Lung microvascular endothelial cell (primary cell): ENCODE measurements at regions not wholly inside any gene's neighbourhood (a gene's known extent, or its start where the extent isn't known, plus 50 kb on each side); places are given as distances from the start of the nearest gene placed in this dataset.
"Not testable (repeated sequence)": the region's sequence is repeated elsewhere in the genome, so short reads cannot be mapped to it uniquely, and the experiment has no call there.

Source experiments
- DNase-seq, 2 donors: peaks; one replicate each; pipeline versions ENCODE4 v3.0.0 to v3.0.0-alpha.2; 2010; ENCODE audit warnings: low read depth in 2 of 2

DNA sequence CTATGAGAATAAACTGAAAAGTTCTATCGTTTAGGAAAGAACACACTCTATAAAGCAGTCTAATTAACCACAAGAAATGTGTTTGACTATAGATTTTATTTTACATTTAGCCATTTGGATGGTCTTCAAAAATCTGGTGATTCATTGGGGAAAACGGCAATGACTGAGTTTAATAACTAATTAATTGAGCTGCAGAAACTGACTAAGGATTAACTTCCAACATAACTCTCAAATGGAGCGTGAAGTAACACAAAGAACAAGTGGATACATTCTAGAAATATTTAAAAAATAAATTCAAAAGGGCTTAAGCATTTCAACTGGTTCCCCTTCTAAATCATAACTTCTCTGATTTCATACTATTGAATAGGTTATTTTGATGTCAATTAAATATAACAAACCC, 1582.4 kb downstream of the PCDH18 start:
- no peak for DNase-seq

DNA sequence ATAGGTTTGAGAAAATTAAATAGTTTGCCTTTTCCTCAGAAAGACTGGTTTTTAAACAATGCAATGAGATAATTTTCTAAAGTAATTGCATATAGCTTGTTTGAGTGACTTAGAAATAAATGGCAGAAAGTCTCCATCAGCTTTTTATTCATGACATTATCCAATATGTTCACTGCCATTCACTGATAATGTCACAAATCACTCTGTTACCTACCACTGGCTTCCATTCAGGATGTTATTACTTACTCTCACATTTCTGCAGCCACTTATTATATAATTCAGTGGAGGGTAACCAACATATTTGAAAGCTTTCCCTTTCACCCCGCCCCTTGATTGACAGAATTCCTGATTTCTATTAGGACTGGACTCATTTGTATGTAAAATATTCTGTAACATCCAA, 1583.5 kb downstream of the PCDH18 start:
- no peak for DNase-seq

DNA sequence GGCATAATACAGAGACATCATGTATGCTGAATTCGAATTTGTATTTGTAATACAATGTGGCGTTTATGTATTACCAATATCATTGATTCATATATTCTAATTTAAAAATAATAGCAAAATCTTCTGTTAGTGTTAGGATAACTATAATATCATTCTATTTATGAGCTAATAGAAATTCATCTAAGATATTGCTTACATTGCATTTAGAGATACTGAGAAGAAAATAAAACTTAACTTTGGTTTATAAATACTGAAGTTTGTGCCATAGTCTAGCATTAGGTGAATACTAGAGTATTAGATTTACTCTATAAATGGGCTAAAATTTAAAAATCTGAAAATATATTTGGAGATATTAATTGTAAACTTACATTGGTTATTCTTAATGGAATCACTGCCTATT, 1590.6 kb downstream of the PCDH18 start:
- no peak for DNase-seq

DNA sequence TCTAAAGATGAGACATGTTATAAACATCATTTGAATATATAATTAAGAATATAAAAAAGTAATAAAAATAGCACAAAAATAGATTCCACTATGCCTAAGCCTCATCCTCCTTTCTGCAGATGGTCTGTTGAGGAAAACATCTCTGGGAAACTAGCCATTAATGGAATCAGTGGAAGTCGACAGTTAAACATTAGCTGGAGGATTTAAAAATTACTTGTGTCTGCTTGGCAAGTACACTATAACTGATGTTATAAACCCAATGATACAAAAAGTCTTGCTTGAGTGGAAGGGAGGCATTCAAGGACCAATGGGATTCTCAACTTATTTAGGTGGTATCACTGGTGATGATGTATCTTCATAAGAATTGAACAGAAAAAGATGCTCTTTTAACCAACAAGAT, 1598.3 kb downstream of the PCDH18 start:
- no peak for DNase-seq

GRCh38 chr4:135927651-135928050, 1604.6 kb downstream of the PCDH18 start:
- DNase-seq: no peak

DNA sequence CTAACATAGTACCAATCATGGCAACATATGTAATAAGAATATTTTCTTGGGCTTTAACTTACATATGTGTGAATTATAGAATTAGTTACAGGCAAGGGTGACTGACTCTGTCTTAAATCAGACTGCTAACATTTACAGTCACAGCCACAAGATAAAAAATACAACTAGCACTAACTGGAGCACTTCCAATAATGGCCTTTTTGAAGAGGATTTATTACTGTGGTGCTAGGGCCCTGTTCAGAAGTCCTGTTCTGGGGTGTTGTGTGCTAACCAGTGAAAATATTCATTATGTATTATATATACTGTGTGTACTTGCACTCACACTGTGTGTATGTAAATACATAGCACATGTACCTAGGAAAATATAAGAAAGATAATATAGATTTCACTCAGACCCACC, 1611.2 kb downstream of the PCDH18 start:
- no peak for DNase-seq

GRCh38 chr4:135917011-135917410, 1615.3 kb downstream of the PCDH18 start:
- no peak for DNase-seq

DNA sequence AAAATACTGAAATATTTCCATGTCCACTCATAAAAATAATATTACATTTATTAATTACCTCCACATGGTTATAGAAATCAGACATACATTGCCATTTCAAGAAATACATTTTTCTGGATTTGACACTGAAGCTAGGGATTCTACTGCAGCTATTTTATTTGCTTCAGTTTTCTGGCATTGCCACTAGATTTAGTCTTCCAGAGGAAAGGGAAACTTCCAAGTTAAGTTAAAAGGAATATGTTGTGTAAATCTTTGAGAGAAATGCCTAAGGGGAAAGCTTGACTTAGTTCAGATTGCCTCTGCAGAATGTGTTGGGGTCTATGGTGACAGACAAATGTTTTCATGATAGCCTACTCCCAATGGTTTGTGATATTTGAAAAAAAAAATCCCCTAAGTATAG, 1631.3 kb downstream of the PCDH18 start:
- DNase-seq: no peak

DNA sequence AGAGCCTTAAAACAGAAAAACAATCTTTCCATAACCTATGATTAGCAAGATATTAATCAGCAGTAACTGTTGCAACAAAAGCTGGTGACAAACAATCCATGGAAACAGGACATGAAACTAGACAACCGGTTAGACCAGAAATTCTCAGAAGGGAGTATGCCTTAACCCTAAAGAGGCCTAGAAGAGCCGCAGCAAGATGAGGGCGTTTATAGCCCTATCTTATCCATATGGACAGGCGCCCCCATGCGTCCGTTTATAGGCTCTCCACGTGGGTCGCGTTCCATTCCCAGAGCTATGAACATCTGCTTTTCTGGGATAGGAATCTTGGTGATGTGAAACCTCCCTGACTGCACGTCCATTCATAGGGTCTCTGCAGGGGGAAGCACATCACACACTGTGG, 1662.7 kb upstream of the PABPC4L start:
- DNase-seq: not testable (repeated sequence)

DNA sequence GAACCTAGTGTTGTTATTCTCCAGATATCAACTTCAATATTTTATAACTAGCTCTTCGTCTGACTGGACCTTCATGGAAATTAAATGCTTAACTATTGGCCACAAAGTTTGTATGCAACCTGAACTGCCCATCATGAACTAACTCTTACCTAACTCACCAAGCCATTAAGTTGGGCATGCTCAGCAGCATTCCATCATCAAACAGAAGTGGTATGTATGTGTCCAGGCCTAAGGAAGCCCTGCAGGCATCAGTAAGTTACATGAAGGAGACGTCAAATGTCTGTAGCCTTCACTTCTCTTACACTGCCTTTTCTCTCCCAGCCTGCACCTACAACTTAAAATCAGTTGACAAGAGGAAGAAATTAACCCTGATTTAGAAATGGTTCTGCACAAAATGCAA, 1639.2 kb upstream of the PABPC4L start:
- no peak for DNase-seq

DNA sequence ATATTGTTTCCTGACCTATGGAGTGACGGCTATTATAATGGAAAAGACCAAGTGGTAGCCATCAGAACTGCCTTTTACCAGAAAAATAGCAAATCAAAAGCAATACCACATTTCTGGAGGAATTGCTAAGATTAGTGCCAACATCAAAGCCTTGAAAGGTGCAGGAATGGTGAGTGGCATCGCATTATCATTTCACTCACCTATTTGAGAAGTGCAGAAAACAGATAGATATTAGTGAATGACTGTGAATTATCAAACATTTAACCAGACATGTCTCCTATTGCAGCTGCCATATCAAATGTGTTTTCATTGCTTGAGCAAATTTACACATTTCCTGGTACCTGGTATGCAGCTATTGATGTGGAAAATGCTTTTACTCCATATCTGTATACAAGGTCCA, 1638.1 kb upstream of the PABPC4L start:
- no peak for DNase-seq

- DNase-seq: no peak
Observed at GRCh38 chr4:135838889-135839288, 1637.3 kb upstream of the PABPC4L start.

DNA sequence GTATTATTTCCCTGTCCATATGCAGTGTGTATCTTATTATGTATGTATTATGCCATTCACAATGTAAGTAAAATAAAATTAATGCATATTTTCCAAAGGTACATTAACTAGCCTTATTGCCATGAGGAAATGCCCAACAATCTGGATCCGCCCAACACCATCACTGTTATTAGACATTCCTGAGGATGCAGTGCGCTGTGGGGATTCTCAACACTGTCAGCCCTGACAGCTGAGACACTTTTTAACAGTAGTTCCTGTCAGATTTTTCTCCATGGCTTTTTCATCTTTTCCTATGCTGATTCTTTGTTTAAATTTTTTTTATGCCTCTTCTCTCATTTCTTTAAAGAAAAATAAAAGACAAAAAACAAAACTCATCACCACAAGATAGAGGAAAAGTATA, 1632.9 kb upstream of the PABPC4L start:
- DNase-seq: no peak

GRCh38 chr4:135833529-135833928, 1631.9 kb upstream of the PABPC4L start:
- no peak for DNase-seq

DNA sequence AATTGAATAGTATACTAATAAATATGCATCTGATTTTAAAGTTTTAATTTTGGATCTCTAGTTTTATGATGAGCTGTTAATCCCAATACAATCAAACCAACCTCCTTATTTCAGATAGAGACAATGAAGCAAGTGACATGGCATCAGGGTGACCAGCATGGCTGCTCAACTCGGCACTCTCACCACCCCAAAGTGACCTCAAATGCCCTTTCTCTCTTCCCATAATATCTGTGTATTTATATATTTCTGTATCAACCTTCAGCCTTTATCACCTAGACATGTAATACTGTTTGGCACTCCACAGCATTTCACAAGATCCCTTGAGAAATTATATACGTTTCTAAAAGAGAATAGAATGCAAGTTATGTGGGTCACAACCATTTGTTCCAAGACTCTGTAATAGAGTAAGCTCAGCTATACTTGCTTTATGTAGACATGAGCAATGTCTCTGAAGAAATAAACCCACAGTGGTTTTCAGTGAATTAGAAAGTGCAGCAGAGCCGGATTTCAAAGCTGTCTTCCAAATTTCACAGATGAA, 1623.2 kb upstream of the PABPC4L start:
- DNase-seq: no peak

DNA sequence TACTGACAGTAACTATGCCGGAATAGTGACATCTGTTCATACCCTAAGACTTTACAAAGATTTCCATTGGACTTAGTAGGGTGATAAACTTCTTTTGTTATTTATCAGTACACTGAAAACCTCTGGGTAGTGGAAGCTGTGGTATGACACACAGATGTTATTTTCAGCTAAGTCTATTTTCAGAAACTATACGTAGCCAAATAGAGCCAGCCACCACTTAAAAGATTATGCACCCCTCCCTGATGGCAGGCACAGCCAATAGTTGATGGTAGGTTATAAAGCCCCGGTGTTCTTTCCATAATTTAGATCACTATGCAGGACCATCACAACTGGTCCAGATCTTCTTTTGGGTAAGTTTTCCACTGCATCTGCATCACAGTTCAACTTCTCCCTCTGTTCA, 1603.2 kb upstream of the PABPC4L start:
- no peak for DNase-seq

DNA sequence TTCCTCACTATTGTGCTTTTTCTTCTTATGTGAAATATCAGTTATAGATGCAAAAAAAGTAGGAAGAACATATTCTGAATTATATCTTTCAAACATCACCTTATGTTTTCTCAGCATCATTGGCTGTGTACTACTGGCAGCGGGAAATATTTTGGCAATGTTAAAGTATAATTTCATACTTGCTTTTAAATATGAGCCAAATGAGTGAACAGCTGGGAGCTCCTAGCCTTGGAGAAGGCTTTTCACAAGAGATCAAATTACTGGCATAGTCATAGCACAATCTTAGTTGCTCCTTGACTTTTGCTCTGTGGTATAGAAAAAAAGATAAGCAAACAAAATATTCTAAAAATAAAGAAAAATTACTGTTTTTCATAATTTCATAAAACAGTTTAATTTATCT, 1575.8 kb upstream of the PABPC4L start:
- DNase-seq: no peak

DNA sequence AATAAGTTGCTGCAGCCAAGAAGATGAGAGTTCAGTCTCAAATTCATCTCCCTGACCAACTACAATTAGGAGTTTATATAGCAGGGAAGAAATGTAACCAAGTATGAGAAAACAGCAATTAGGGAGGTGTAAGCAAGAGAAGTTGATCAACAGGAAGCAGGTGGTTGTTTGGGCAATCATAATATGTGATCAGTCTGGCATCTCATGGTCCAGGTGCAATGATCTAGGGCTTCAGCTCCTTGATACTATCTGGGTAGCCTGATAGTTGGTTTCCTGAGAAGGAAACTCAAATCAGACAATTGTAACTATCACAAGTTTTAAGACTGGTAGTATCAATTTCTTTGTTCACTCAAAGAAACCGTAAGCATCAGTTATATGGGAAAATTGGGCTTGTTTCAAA, 1574.3 kb upstream of the PABPC4L start:
- DNase-seq: no peak

- DNase-seq: no peak
Observed at GRCh38 chr4:135770505-135770904, 1568.9 kb upstream of the PABPC4L start.

DNA sequence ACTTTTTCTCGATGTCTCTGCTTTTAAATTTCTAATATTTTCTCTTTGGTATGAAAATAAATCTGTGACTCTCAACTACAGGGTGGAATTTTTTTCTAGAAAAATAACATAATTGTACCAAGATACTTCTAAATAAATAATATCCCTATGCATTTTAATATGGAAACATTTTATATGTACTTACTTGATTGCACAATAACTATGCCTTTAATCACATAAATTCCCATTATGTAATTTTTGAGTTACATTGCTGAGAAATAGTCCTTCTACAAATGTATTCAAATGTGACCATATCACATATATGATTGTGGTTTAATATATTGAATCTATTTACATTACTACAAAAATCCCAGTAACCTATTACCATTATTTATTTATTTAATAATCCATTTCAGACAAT, 1543.3 kb upstream of the PABPC4L start:
- no peak for DNase-seq

DNA sequence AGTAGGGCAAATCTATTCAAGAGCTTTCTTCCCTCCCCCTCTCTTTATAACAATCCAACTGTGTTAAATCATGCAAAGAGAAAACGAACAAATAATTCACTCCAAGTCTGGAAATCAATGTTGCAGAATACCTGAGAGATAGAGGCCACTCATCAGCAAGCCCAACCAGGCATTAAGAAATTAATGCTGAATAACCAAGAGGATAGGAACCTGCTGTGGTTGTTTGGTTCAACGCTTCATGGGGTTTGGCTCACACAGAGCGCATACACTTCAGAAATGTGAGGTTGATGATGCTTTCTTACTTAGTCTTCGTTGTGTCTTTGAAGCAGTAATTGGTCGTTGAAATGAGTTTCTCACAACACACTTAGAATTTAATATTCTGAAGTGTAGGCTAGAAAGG, 1540.0 kb upstream of the PABPC4L start:
- no peak for DNase-seq

- no peak for DNase-seq
Observed at GRCh38 chr4:135739354-135739753, 1537.8 kb upstream of the PABPC4L start.

- no peak for DNase-seq
Observed at GRCh38 chr4:135735512-135735911, 1533.9 kb upstream of the PABPC4L start.

- DNase-seq: no peak
Observed at GRCh38 chr4:135732448-135732847, 1530.9 kb upstream of the PABPC4L start.

- DNase-seq: no peak
Observed at GRCh38 chr4:135731682-135732081, 1530.1 kb upstream of the PABPC4L start.
